DND-41 (cell line): ENCODE measurements at regions not wholly inside any gene's neighbourhood (a gene's known extent, or its start where the extent isn't known, plus 50 kb on each side); places are given as distances from the start of the nearest gene placed in this dataset.

Experiments
- EZH2 ChIP-seq: IDR thresholded peaks from 3 replicates; pipeline ENCODE4 v1.6.1; 2012; ENCODE audit warnings: borderline replicate concordance, low read depth, mild to moderate bottlenecking, moderate library complexity, low read length, inconsistent platforms; ENCODE audit not compliant: severe bottlenecking
- TF ChIP-seq, protein P1 (sequence below): IDR thresholded peaks from 2 replicates; pipeline ENCODE4 v1.5.1; 2012; ENCODE audit warnings: borderline replicate concordance, low read length, moderate library complexity, mild to moderate bottlenecking; ENCODE audit not compliant: poor library complexity, severe bottlenecking; ENCODE audit errors: extremely low read depth

DNA sequence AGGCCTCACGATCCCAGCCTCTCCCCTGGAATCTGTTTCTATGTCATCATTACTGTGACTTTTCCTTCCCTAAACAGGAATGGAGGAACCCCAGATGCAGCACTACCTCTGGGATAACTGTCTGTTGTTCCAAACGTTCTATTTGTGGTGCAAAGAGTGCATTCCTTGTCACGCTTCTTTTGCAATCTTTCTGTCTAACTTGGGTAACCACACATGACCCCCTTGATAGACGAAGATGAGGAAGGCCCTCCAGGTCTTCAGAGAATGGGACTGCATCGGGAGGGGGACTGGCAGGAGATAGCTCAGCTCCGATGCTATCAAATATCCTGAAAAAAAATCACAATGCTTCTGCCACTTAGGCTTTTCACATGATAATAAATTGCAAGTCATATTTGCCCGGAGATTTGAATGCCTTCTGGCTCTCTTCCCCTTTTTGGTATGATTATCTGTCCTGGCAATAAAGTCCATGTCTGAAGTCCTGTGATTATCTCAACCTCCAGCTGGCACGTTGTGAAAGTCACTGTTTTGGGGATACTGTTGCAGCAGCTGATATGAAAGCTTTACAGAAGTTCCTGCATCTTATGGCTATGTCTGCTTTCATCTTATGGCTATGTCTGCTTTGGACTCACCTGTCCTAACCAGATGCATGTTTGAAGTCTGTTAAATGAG, 148.7 kb upstream of the LMO4 start:
- TF ChIP-seq, protein P1, sequence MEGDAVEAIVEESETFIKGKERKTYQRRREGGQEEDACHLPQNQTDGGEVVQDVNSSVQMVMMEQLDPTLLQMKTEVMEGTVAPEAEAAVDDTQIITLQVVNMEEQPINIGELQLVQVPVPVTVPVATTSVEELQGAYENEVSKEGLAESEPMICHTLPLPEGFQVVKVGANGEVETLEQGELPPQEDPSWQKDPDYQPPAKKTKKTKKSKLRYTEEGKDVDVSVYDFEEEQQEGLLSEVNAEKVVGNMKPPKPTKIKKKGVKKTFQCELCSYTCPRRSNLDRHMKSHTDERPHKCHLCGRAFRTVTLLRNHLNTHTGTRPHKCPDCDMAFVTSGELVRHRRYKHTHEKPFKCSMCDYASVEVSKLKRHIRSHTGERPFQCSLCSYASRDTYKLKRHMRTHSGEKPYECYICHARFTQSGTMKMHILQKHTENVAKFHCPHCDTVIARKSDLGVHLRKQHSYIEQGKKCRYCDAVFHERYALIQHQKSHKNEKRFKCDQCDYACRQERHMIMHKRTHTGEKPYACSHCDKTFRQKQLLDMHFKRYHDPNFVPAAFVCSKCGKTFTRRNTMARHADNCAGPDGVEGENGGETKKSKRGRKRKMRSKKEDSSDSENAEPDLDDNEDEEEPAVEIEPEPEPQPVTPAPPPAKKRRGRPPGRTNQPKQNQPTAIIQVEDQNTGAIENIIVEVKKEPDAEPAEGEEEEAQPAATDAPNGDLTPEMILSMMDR: no peak
- no peak for TF ChIP-seq EZH2
